AG04450 (cell line): ENCODE measurements at regions not wholly inside any gene's neighbourhood (a gene's known extent, or its start where the extent isn't known, plus 50 kb on each side); places are given as distances from the start of the nearest gene placed in this dataset.

Experiments used
- CTCF ChIA-PET: fragments of 300-600, 350-600 bp; formaldehyde crosslinking; extraction: SDS; loops from one replicate; lab custom pipeline; 2022; ENCODE audit warnings: antibody characterized with exemption, inconsistent platforms; lab: Charles Lee
- POLR2A ChIA-PET: fragments of 350-600 bp; formaldehyde crosslinking; extraction: SDS; loops from one replicate; lab custom pipeline; 2021; ENCODE audit warnings: antibody characterized with exemption, inconsistent platforms; lab: Yijun Ruan, JAX
- DNase-seq: peaks from one replicate; pipeline ENCODE4 v3.0.0-alpha.2; 2011; ENCODE audit warnings: low read depth, low spot score
- H3K27ac ChIP-seq: one replicate; pipeline ENCODE4 v1.5.1; 2012; ENCODE audit warnings: low read depth, low read length, control low read depth
- H3K27me3 ChIP-seq: one replicate; pipeline ENCODE4 v1.6.0; 2012; ENCODE audit warnings: low read length; ENCODE audit not compliant: control insufficient read depth, insufficient read depth
- H3K4me3 ChIP-seq: 2 replicates; pipeline ENCODE4 v1.5.1; 2011; ENCODE audit warnings: mild to moderate bottlenecking, low read depth, low read length, control low read depth
- H3K9me3 ChIP-seq: 2 replicates; pipeline ENCODE4 v1.5.1; 2012; ENCODE audit warnings: low read length; ENCODE audit not compliant: control insufficient read depth, insufficient read depth
- CTCF ChIP-seq: IDR thresholded peaks from 2 replicates; pipeline ENCODE4 v1.5.1; 2011; ENCODE audit warnings: low read depth, low read length, control low read depth, inconsistent platforms

GRCh38 chr4:180028682-180029081, 2214.5 kb upstream of the TENM3 start:
- Histone ChIP-seq H3K9me3 (no peaks in the 10 kb centered on the region), H3K27me3 (no peaks in the 10 kb centered on the region), H3K4me3 (no peak overlapping the region), H3K27ac (no peak overlapping the region)
- POLR2A ChIA-PET = no interaction called here
- TF ChIP-seq CTCF = peak; percentile 65
- CTCF ChIA-PET = interaction anchor here (0.6 to 6.1 kb wide), 9 partner anchors 14 to 637 kb away, joined by 3 to 89 read pairs (median 4); no protein-coding TSS in a partner anchor
- DNase-seq = peak; percentile 39

GRCh38 chr4:180031330-180031729, 2211.9 kb upstream of the TENM3 start:
- no peak overlapping the region for H3K4me3 ChIP-seq
- H3K27me3 ChIP-seq = no peaks in the 10 kb centered on the region
- TF ChIP-seq CTCF = no peak
- ChIA-PET POLR2A (no interaction called here), CTCF (interaction anchor here (0.6 to 6.1 kb wide), 2 partner anchors 164 to 935 kb away, joined by 3 to 89 read pairs; no protein-coding TSS in a partner anchor)
- H3K9me3 ChIP-seq = no peaks in the 10 kb centered on the region
- no peak for DNase-seq
- H3K27ac ChIP-seq = no peak overlapping the region

- ChIA-PET POLR2A (no interaction called here), CTCF (interaction anchor here (1.0 to 1.9 kb wide), 2 partner anchors 12 to 13 kb away, joined by 3 to 7 read pairs; no protein-coding TSS in a partner anchor)
- Histone ChIP-seq H3K9me3 (no peaks in the 10 kb centered on the region), H3K27me3 (no peaks in the 10 kb centered on the region), H3K27ac (no peak overlapping the region), H3K4me3 (no peak overlapping the region)
- no peak for TF ChIP-seq CTCF
- no peak for DNase-seq
These were observed 2201.6 kb upstream of the TENM3 start for GRCh38 chr4:180041576-180041975.

GRCh38 chr4:180052629-180053028, 2190.6 kb upstream of the TENM3 start:
- H3K4me3 ChIP-seq = no peak overlapping the region
- TF ChIP-seq CTCF = no peak
- no peak for DNase-seq
- no peaks in the 10 kb centered on the region for H3K9me3 ChIP-seq
- peaks cover 3% of the 10 kb centered on the region for H3K27me3 ChIP-seq
- H3K27ac ChIP-seq = no peak overlapping the region
- ChIA-PET CTCF (no interaction called here), POLR2A (no interaction called here)

- CTCF ChIA-PET = interaction anchor here (0.9 kb wide), 1 partner anchor 12 kb away, joined by 3 read pairs; no protein-coding TSS in a partner anchor
- no peak for TF ChIP-seq CTCF
- no peak overlapping the region for H3K4me3 ChIP-seq
- no peak for DNase-seq
- no peak overlapping the region for H3K27ac ChIP-seq
- POLR2A ChIA-PET = no interaction called here
- peaks cover 8% of the 10 kb centered on the region for H3K27me3 ChIP-seq
- no peaks in the 10 kb centered on the region for H3K9me3 ChIP-seq
These were observed 2188.9 kb upstream of the TENM3 start for GRCh38 chr4:180054291-180054690.
